IPS-NIHi7 (cell line): ENCODE measurements at regions not wholly inside any gene's neighbourhood (a gene's known extent, or its start where the extent isn't known, plus 50 kb on each side); places are given as distances from the start of the nearest gene placed in this dataset.
"Not testable (repeated sequence)": the region's sequence is repeated elsewhere in the genome, so short reads cannot be mapped to it uniquely, and the experiment has no call there.

Source experiments
- DNase-seq: peaks from one replicate; pipeline ENCODE4 v3.0.0; 2012; ENCODE audit warnings: mixed read lengths; ENCODE audit errors: extremely low spot score

DNA sequence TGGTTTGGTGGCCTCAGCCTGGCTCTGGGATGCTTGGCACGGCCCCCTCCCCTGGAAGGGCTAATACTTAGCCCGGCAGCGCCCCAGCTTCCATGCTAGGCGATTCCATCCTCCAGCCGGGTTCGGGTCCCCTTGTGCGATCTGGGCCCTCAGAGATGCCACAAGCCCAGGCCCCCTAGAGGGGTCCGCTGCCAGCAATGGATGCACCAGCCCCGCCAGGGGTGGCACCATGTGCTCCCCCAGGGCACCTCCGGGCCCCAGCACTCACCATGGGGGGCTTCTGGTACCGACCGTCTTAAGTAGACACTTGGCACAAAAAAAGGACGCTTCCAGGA lies 125.7 kb upstream of the KCTD7 start:
- no peak for DNase-seq

DNA sequence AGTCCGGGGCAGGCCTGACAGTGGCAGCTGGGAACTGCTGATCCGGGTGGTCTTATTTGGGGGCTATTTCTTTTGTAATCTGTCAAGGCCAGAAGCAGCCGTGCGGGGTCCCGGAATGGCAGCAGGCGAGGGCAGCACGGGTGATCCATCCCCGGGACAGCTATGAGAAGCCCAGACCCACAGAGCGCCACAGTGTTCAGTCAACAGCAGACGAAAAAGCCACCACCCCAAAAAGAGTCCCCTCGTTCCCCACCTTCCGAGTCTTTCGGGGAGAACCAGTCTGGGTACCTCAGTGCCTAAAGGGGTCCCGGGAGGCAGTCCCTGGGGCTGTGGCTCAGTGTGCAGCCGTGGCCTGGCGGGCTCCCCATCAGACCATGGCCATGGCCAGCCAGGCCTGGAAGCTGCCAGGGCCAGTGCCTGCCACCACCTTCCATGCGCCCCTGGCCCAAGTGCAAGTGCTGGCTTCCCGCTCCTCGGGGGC lies 125.1 kb upstream of the KCTD7 start:
- no peak for DNase-seq

DNA sequence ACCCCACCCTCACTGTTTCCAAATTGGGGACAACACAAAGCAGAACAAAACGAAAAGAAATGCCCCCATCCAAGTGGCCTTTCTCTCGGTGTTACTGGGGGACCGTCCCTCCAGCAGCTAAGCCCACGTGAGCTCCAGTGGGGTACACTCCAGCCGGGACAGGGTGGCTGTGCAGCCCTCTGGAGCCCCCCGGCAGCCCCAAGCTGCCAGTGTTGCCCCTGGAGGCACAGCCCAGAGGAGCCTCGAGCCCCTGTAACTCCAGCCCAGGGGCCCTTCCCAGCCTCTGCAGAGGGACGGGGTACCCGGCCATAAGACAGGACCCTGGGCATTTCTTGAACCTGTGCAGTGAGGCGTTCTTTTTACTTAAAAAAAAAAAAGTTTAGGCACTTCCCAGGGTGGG lies 124.5 kb upstream of the KCTD7 start:
- no peak for DNase-seq

DNA sequence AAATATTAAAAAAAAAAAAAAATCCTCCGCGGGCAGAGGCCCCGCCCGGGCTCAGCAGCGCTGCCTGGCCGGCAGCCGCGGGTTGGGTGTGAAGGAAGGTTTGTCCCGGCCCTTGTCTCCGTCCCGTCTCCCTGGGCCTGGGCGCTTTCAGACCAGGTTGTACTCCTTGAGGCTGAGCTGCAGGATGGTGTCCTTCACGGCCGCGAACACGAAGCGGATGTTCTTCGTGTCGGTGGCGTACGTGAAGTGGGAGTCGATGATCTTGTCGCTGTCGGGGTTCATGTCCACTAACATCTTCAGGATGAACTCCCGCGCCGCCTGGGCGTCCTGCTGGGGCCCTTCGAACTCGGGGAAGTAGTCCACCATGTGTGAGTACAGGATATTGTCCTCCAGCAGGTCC lies 123.7 kb upstream of the KCTD7 start:
- no peak for DNase-seq

DNA sequence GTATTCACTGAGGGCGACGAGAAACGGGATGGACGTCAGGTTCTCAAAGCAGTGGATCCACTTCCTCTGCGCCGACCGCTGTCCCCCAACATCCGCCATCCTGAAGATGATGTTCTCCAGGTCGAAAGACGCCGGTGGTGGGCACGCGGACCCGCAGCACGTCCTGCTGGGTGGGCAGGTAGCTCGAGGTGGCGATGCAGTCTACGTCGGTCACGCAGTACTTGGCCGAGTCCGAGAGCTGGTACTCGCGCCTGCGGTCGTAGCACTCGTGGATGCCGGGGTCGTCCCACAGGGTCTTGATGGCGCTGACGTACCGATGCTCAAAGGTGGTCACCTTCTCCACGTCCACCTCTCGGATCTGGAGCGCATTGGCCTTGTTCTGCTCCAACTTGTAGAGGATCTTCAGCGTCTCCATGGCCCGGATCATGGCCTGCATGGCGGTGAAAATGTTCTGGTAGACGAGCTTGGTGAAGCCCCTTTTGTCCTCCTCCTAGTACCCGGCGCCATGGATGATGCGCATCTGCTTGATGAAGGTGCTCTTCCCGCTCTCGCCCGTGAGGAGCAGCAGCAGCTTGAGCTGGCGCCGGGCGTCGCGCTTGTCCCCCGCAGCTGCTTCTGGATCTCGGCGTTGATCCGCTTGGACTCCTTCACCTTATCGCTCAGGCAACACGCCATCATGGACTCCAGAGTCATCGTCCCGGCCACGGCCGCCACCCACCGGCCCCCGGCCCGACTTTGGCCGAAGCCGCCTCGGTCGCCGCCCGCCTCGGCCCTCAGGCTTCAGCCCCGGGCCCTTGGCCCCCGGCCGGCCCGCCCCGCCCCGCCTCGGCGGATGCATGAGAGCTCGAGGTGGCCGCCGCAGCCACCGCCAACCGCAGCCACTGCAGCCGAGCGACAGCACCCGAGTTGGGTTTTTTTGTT lies 122.9 kb upstream of the KCTD7 start:
- DNase-seq: no peak

DNA sequence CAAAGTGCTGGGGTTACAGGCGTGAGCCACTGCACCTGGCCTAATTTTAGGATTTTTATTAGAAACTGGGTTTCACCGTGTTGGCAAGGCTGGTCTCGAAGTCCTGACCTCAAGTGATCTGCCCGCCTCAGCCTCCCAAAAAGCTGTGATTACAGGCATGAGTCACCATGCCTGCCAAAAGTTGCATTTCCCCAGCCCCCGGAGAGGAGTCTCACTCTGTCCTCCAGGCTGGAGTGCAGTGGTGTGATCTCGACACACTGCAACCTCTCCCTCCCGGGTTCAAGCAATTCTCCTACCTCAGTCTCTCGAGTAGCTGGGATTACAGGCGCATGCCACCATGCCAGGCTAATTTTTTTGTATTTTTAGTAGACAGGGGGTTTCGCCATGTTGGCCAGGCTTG lies 122.0 kb upstream of the KCTD7 start:
- DNase-seq: not testable (repeated sequence)

DNA sequence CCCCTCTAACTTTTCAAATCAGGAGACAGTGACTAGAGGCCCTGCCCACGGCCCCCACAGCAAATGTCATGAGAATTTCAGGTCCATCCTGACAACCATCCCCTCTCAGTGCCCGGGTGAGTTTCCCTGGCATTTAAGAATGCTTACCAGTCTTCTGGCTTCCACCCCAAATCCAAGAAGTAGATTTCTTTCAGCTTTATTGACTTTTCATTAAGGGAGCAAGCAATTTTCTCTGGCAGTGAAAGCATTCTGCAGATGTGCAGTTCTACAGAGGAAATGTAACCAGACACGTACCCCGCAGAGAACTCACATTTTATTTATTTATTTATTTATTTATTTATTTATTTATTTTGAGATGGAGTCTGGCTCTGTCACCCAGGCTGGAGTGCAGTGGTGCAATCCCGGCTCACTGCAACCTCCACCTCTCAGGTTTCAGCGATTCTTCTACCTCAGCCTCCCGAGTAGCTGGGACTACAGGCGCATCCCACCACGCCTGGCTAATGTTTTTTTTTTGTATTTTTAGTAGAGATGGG lies 120.9 kb upstream of the KCTD7 start:
- no peak for DNase-seq

DNA sequence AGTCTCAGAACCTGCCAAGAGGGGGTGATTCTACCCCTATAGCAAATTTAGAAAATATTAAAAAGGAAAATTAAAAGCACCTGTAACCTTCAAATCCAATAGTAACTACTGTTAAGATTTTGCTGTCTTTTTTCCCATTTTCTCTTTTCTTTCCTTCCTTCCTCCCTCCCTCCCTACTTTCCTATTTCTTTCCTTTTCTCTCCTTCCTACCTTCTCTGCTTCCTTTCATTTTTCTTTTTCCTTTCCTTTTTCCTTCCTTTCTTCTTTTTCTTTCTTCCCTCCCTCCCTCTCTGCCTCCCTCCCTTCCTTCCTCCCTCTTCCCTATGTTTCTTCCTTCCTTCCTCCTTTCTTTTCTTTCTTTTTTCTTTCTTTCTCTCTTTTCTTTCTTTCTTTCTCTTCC lies 120.2 kb upstream of the KCTD7 start:
- no peak for DNase-seq

DNA sequence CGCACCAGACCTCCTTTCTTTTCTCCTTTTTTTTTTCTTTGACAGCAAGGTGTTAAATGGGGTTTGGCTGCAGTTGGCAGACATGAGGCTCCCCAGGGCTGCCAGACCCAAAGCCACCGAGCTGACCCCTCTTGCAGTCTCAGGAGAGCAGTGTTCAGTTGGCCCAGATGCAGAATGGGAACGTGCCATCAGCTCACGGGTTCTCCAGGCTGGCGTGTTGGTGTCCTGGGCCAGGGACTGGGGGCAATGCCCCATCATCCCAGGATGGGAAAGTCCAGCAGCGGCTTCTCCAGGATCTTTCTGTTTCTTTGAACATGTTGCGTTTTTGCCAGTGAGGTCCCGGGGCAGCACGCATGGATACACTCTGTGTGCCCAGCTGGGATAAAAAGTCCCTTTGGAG lies 114.6 kb upstream of the KCTD7 start:
- no peak for DNase-seq

DNA sequence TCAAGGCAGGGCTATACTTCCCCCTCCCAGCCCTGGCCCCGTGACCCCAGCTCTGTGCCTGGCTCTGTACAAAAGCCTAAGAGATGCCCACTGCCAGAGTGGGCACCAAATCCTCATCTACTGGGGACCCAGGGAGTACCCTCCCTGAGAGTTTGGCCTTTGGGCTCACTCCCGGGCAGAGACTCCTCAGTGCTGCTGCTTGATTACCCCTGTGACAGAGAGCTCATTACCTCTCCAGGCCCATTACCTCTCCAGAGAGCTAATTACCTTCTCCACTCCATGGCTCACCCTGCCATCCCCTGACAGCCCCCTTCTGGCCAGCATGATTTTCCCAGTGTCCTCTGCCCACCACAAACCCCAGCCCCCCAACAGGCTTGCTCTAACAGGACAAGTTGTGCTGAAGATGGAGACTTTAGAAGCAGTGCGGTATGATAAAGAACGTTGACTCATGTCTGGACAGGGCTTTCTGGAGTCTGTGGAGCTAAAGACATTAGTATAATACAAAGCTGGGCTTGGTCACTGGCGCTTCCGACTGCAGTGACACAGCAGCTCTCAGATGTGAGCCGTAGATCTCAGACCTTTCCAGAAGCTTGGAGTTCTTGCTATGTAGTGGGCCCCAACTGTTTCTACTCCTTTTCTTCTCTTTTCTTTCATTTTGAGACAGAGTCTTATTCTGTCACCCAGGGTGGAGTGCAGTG lies 111.3 kb upstream of the KCTD7 start:
- no peak for DNase-seq

DNA sequence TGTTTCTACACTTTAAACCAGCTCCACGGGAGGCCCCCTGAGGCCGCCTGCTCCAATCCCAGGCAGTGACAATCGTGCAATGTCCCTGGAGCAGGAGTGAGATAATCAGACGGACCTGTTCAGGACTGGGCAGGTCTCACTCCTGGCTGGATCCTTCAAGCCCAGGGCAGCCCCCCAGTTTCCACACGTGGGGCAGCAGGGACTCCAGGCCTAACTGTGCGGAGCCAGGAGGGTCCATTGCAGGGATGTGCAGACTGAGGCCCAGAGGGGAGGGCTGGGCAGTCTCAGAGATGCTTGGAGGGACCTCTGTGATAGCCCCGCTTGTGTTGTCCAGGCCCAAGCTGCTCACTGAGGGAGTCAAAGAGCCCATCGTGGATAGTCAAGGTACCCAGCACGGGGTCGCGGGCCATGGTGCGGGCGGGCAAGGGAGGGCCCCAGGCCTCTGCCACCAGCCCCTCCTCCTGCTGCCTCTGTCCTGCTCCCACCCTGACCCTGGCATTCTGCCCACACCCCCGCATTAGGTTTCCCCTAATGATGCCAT lies 110.5 kb upstream of the KCTD7 start:
- DNase-seq: no peak

DNA sequence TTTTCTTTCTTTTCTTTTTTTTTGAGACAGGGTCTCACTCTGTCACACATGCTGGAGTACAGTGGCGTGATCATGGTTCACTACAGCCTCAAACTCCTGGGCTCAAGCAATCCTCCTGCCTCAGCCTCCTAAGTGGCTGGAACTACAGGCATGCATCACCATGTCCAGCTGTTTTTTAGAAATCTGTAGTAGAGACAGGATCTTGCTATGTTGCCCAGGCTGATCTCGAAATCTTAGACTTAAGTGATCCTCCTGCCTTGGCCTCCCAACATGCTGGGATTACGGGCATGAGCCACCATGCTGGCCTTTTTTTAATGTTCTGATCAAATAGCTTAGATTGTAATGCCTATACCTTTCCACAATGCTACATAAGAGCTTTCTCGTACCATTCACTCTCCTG lies 107.0 kb upstream of the KCTD7 start:
- no peak for DNase-seq

DNA sequence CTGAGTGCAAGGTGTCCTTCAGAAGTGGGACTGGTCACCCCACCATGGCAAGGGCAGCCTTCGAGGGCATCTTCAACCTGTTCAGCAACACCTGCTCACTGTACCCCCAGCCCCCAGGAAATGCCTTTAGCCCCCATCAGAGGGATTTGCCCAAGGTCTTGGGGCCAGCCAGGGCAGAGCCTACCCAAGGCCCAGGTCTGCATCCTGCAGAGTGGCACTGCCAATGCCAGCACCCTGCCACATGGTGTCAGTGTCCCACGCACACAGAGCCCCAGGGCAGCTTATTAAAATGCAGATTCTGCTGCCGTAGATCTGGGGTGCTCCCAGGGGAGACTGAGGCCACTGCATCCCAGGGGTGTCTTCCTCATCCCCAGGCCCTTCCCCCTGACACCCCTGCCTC lies 106.2 kb upstream of the KCTD7 start:
- DNase-seq: no peak

DNA sequence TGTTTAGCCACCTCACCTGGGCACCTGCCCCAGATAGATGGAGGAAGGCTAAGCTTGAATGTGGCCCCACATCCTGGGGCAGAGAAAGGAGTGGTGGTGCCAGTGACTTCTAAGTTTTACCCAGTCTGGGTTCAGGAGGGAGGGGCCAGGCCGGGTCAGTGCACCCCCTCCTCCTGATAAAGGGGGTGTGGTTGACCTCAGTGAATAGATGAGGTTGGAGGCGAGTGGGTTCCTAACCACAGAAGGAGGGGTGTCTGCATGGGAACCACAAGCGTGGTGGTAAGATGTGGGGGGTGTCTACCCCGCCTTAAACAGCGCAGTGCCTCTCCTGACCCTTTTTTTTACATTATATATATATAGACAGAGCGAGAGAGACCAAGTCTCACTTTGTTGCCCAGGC lies 105.3 kb upstream of the KCTD7 start:
- DNase-seq: no peak

DNA sequence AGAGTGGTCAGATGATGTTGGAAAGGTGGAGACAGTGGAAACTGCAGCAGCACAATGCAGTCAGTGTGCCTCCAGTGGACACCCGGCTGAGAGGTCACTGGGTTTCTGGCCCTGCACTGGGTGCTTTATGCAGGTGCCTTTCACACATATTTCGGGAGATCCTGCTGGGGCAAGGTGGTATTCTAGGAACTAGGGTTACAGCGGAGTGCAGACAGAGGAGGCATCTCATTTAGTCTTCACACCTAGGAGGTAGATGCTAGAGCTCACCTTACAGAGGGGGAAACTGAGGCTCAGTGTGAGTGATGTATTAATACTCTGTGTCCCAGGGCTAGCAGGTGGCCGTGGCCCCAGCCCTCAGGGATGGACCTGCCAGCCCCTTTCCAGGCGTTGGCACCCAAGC lies 103.9 kb upstream of the KCTD7 start:
- no peak for DNase-seq

DNA sequence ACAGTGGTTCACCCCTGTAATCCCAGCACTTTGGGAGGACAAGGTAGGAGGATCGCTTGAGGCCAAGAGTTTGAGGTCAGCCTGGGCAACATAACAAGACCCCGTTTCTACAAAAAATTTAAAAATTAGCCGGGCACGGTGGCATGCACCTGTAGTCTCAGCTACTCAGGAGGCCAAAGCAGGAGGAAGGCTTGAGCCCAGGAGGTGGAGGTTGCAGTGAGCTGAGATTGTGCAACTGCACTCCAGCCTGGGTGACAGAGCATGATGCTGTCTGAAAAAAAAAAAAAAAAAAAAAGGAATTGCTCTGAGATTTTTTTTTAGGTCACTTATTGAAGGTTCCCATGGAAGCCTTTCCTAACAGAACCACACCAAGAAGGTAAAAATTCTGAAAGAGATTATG lies 101.9 kb upstream of the KCTD7 start:
- not testable (repeated sequence) for DNase-seq

DNA sequence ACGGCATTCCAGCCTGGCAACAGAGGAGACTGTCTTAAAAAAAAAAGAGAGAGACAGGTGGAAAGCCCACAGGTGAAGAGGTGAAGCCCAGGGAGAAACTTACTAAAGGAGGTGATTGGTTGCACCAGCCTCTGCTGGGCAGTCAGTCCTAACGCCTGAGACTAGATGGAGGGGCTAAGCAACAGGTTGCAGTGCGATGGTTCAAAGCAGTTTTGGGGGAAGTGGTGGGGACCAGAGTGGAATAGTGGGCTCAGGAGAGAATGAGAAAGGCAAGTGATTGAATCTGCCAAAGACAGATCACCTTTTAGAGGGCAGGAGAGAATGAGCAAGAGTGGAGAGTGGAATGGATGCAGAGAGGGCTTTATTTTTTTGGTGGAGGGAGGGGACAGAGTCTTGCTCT lies 100.0 kb upstream of the KCTD7 start:
- DNase-seq: no peak

DNA sequence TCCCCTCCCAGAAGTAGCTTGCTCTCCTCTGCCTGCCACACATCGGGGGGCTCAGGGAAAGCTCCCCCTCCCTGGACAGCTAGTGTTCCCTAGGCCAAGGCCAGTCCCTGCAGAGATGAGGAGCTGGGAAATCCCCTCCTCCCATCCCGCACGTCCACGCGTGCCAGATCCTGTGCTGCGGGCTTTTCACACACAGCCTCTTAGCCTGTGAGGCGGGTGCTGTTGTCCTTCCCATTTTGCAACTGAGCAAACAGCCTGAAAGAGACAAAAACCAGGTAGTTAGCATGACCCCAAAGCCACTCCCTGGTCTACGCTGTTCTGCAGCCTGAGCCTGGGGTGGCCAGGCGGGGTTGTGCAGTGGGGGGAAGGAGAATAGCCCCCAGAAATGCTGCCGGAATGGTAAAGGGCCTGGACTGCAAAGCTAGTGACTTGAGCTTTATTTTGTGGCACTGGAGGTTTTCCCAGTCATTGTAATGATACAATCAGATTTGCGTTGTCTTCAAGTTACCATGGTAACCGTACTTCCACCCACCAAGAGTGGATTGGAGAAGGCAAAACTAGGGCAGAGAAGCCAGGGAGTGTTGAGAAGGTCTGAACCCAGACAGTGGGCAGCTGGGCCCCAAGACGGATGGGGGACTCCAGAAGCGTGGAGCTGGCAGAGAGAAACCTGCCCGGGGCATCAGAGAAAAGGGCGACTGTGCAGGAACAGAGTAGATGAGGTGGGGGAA lies 98.6 kb upstream of the KCTD7 start:
- no peak for DNase-seq

DNA sequence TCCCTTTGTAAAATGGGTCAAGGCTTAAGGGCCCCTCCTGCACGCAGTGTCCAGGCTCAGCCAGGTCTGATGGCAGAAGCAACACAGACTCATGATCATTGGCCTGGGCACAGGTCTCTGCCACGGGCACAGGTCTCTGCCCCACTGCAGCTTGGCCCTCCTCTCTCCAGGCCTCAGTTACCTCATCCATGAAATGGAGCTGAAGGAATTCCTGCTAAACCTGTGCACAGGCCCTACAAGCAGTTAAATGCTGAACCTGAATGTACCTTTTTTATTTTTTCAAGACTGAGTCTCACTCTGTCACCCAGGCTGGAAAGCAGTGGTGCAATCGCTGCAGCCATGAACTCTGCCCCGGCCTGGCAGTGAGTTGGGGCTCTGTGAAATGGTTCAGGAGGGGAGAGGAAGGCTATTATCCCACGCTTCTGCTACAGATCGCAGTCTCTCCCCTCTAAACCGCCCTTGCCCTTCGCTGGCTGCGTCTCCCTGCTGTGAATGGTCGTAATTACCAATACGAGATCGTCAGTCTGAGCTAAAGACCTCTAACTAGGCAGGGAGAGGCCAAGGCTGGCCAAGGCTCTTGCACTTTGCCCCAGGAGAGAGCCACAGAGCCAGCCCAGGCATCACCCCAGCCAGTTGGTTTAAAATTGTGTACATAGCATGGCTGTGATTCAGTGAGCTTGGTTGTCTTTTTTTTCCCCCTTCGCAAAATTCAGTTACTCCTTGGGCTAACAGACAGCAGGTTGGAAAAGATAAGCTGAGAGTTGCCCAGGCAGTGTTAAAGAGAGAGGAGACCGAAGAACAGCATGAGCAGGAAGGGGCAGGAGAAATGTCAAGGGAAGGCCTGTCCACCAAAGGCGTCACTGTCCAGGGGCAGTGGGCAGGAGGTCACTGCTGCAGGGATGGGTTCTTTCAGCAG lies 93.0 kb upstream of the KCTD7 start:
- no peak for DNase-seq

DNA sequence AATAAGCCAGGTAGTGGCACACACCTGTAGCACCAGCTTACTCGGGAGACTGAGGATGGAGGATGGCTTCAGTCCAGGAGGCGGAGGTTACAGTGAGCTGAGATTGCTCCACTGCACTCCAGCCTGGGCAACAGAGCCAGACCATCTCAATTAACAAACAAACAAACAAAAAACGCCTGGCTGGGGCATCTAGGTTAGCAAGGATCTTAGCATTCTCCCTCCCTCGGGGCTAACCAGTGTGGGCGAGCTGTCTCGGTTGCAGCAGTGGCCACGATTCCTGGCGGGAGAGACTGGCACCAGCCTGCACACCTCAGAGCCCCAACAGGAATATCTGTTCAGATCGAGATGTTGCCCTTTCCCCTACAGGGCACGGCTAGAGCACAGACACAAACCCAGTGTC lies 91.3 kb upstream of the KCTD7 start:
- DNase-seq: no peak

DNA sequence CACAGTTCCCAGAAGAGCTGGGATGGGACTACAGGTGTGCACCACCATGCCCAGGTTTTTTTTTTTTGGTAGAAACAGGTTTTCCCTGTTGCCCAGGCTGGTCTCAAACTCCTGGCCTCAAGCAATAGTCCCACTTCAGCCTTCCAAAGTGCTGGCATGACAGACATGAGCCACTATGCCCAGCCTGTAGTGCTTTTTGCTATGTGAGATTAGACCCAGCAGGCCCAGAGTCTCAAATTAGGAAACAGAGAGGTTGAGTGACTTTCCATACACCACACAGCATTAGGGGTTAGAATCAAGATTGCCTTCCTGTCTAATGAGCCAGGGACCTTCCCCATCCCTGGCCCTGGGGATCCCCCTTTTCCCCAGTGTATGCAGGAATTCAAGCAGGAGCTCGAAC lies 90.8 kb upstream of the KCTD7 start:
- DNase-seq: no peak
